H1 (cell line): ENCODE measurements at regions not wholly inside any gene's neighbourhood (a gene's known extent, or its start where the extent isn't known, plus 50 kb on each side); places are given as distances from the start of the nearest gene placed in this dataset.

Source experiments
- CTCF ChIA-PET: fragments of 300-600 bp; sonication (Branson Sonifier 250); formaldehyde crosslinking; loops from one replicate; lab custom pipeline; 2021; ENCODE audit not compliant: partially characterized antibody; lab: Charles Lee
- POLR2A ChIA-PET: fragments of 300-600 bp; sonication (Branson Sonifier 250); formaldehyde crosslinking; loops from one replicate; lab custom pipeline; 2021; ENCODE audit warnings: inconsistent platforms; ENCODE audit not compliant: partially characterized antibody; lab: Charles Lee
- DNase-seq, 2 experiments: peaks; one replicate each; pipeline versions ENCODE4 v3.0.0 to v3.0.0-alpha.2; 2010 to 2022; ENCODE audit warnings: low spot score in 2 of 2, low read depth in 1 of 2, mixed read lengths in 1 of 2
- FAIRE-seq: peaks from 2 replicates; lab custom pipeline; 2011; peaks lifted over from hg19 to GRCh38; lab: Jason Lieb, UNC
- H2AFZ ChIP-seq: 2 replicates; pipeline ENCODE4 v1.8.1; 2012; ENCODE audit warnings: low read length, inconsistent platforms
- H2AK5ac ChIP-seq: 2 replicates; pipeline ENCODE4 v1.6.1; 2013; ENCODE audit warnings: low read depth, low read length
- H2BK120ac ChIP-seq: replicated peaks from 2 replicates; pipeline ENCODE3; 2013; ENCODE audit warnings: low read depth, low read length, inconsistent platforms
- H2BK12ac ChIP-seq: 2 replicates; pipeline ENCODE4 v1.6.1; 2013; ENCODE audit warnings: low read depth, low read length
- H2BK15ac ChIP-seq: 2 replicates; pipeline ENCODE4 v1.6.1; 2013; ENCODE audit warnings: low read length
- H2BK20ac ChIP-seq: 2 replicates; pipeline ENCODE4 v1.6.1; 2013; ENCODE audit warnings: low read length
- H2BK5ac ChIP-seq: 2 replicates; pipeline ENCODE4 v1.6.1; 2013; ENCODE audit warnings: low read depth, low read length
- H3K14ac ChIP-seq: 2 replicates; pipeline ENCODE4 v1.6.1; 2013; ENCODE audit warnings: inconsistent platforms; ENCODE audit not compliant: insufficient read length
- H3K18ac ChIP-seq: 2 replicates; pipeline ENCODE4 v1.6.1; 2013; ENCODE audit warnings: low read length; ENCODE audit errors: extremely low read depth
- H3K23ac ChIP-seq: 2 replicates; pipeline ENCODE4 v1.6.1; 2013; ENCODE audit warnings: inconsistent platforms; ENCODE audit not compliant: insufficient read length
- H3K23me2 ChIP-seq: 2 replicates; pipeline ENCODE4 v1.6.1; 2013; ENCODE audit warnings: low read depth, low read length
- H3K27ac ChIP-seq: 2 replicates; pipeline ENCODE4 v1.6.1; 2011; ENCODE audit warnings: low read depth, low read length, inconsistent platforms
- H3K27me3 ChIP-seq, 4 experiments: replicated peaks in 1 of 4; 1 replicate in 1 of 4; 2 replicates in 3 of 4; pipeline versions ENCODE4 v1.6.1 to v1.8.1; 2011 to 2013; ENCODE audit warnings: low read length in 3 of 4, mild to moderate bottlenecking in 3 of 4, inconsistent platforms in 2 of 4, mixed read lengths in 2 of 4, moderate library complexity in 1 of 4; ENCODE audit not compliant: control insufficient read depth in 3 of 4, insufficient read depth in 3 of 4; ENCODE audit errors: extremely low read depth in 1 of 4
- H3K36me3 ChIP-seq, 4 experiments: 2 replicates each; pipeline versions ENCODE4 v1.6.1 to v1.8.1; 2011 to 2013; ENCODE audit warnings: mild to moderate bottlenecking in 4 of 4, low read length in 3 of 4, moderate library complexity in 2 of 4, control low read depth in 1 of 4, inconsistent platforms in 1 of 4; ENCODE audit not compliant: insufficient read depth in 4 of 4, control insufficient read depth in 2 of 4
- H3K4ac ChIP-seq: replicated peaks from 2 replicates; pipeline ENCODE3; 2013; ENCODE audit warnings: low read length, low read depth, mixed read lengths, inconsistent platforms; ENCODE audit not compliant: insufficient read length
- H3K4me1 ChIP-seq, 4 experiments: replicated peaks in 1 of 4; 1 replicate in 1 of 4; 2 replicates in 3 of 4; pipeline versions ENCODE4 v1.6.1 to v1.8.1; 2011 to 2013; ENCODE audit warnings: low read length in 3 of 4, inconsistent platforms in 2 of 4, mixed read lengths in 1 of 4; ENCODE audit not compliant: insufficient read depth in 4 of 4, control insufficient read depth in 3 of 4
- H3K4me2 ChIP-seq, 2 experiments: 2 replicates each; pipeline versions ENCODE4 v1.6.1 to v1.8.1; 2011 to 2013; ENCODE audit warnings: low read depth in 2 of 2, low read length in 2 of 2, control low read depth in 1 of 2, inconsistent platforms in 1 of 2, mild to moderate bottlenecking in 1 of 2; ENCODE audit not compliant: insufficient read depth in 1 of 2
- H3K4me3 ChIP-seq, 4 experiments: fragments of 200-600, 300-600 bp in 1 of 4; sonication (generic), shearing (Covaris generic), sonication (Bioruptor Twin) in 1 of 4; 2 replicates each; pipeline versions ENCODE4 v1.5.1 to v1.8.1; 2011 to 2016; ENCODE audit warnings: low read length in 4 of 4, low read depth in 3 of 4, control low read depth in 2 of 4, inconsistent platforms in 2 of 4, mild to moderate bottlenecking in 2 of 4, mixed read lengths in 1 of 4, moderate library complexity in 1 of 4; ENCODE audit not compliant: insufficient read depth in 2 of 4; ENCODE audit errors: extremely low read depth in 1 of 4
- H3K56ac ChIP-seq: replicated peaks from 2 replicates; pipeline ENCODE3; 2013; ENCODE audit warnings: low read depth, mild to moderate bottlenecking, mixed read lengths, low read length, inconsistent platforms; ENCODE audit not compliant: insufficient read length
- H3K79me1 ChIP-seq: 2 replicates; pipeline ENCODE4 v1.6.1; 2013; ENCODE audit warnings: low read depth, low read length, control low read depth
- H3K79me2 ChIP-seq, 2 experiments: 2 replicates each; pipeline versions ENCODE4 v1.6.1 to v1.8.1; 2012 to 2013; ENCODE audit warnings: low read length in 2 of 2, mild to moderate bottlenecking in 2 of 2, inconsistent platforms in 1 of 2; ENCODE audit not compliant: insufficient read depth in 2 of 2, control insufficient read depth in 1 of 2
- H3K9ac ChIP-seq, 4 experiments: replicated peaks in 1 of 4; 1 replicate in 1 of 4; 2 replicates in 3 of 4; pipeline versions ENCODE4 v1.6.1 to v1.8.1; 2011 to 2013; ENCODE audit warnings: low read depth in 3 of 4, low read length in 3 of 4, control low read depth in 2 of 4, mild to moderate bottlenecking in 2 of 4, moderate library complexity in 2 of 4, inconsistent platforms in 1 of 4; ENCODE audit errors: extremely low read depth in 1 of 4
- H3K9me3 ChIP-seq, 2 experiments: 2 replicates each; pipeline versions ENCODE4 v1.6.1 to v1.8.1; 2012 to 2013; ENCODE audit warnings: mild to moderate bottlenecking in 2 of 2, moderate library complexity in 2 of 2, control low read depth in 1 of 2, inconsistent platforms in 1 of 2, low read depth in 1 of 2, low read length in 1 of 2, mixed read lengths in 1 of 2; ENCODE audit not compliant: insufficient read depth in 2 of 2
- H4K20me1 ChIP-seq, 2 experiments: replicated peaks in 1 of 2; 2 replicates each; pipeline versions ENCODE3 to v1.8.1; 2011 to 2013; ENCODE audit warnings: inconsistent platforms in 2 of 2, low read length in 2 of 2, mild to moderate bottlenecking in 1 of 2; ENCODE audit not compliant: insufficient read depth in 2 of 2, control insufficient read depth in 1 of 2
- H4K5ac ChIP-seq: 2 replicates; pipeline ENCODE4 v1.6.1; 2013; ENCODE audit warnings: low read length, low read depth, mixed read lengths, inconsistent platforms; ENCODE audit not compliant: insufficient read length
- H4K8ac ChIP-seq: 2 replicates; pipeline ENCODE4 v1.8.0; 2013; ENCODE audit warnings: mild to moderate bottlenecking, moderate library complexity, low read length, inconsistent platforms; ENCODE audit not compliant: insufficient read depth; ENCODE audit errors: extremely low read depth
- H4K91ac ChIP-seq: replicated peaks from 2 replicates; pipeline ENCODE3; 2013; ENCODE audit warnings: low read length, mixed read lengths, inconsistent platforms; ENCODE audit not compliant: insufficient read length
- CBX5 ChIP-seq: fragments of 300-800, 300-1000 bp; sonication (generic); IDR thresholded peaks from 2 replicates; pipeline ENCODE4 v1.7.1; 2016; ENCODE audit warnings: antibody characterized with exemption, low read length, low read depth
- E2F6 ChIP-seq: IDR thresholded peaks from 2 replicates; pipeline ENCODE4 v1.6.1; 2012; ENCODE audit warnings: inconsistent platforms
- JUND ChIP-seq: IDR thresholded peaks from 2 replicates; pipeline ENCODE4 v1.6.1; 2011; ENCODE audit warnings: mild to moderate bottlenecking, improper control_type of control experiment, low read length
- POU5F1 ChIP-seq: IDR thresholded peaks from 2 replicates; pipeline ENCODE4 v1.6.1; 2011; ENCODE audit warnings: low read depth, mild to moderate bottlenecking, low read length, moderate library complexity
- SIX5 ChIP-seq: IDR thresholded peaks from 2 replicates; pipeline ENCODE4 v1.6.1; 2011; ENCODE audit warnings: mild to moderate bottlenecking, low read depth, low read length
- SP2 ChIP-seq: IDR thresholded peaks from 2 replicates; pipeline ENCODE4 v1.6.1; 2012; ENCODE audit warnings: mild to moderate bottlenecking, low read length, inconsistent platforms
- TCF12 ChIP-seq: IDR thresholded peaks from 2 replicates; pipeline ENCODE4 v1.6.1; 2011; ENCODE audit warnings: low read depth, mild to moderate bottlenecking, low read length
- ZNF274 ChIP-seq: IDR thresholded peaks from 2 replicates; pipeline ENCODE4 v1.7.0; 2012; ENCODE audit warnings: low read length, borderline replicate concordance; ENCODE audit errors: extremely low read depth
- WGBS, 2 experiments: shearing (Covaris generic) in 1 of 2; methylation state at CpG; one replicate each; pipeline versions ENCODE4 v1.1.6 to v1.1.7; 2013 to 2015; ENCODE audit warnings: low lambda C conversion rate in 2 of 2, mixed read lengths in 2 of 2, inconsistent platforms in 1 of 2, low coverage in 1 of 2, missing lambda C conversion rate in 1 of 2; ENCODE audit not compliant: insufficient replicate concordance in 2 of 2, insufficient coverage in 1 of 2, insufficient read length in 1 of 2; ENCODE audit errors: extremely low coverage in 1 of 2, missing lambda C conversion rate in 1 of 2; 5-methylcytosine and 5-hydroxymethylcytosine counted together

- no peak for TF ChIP-seq JUND
- TF ChIP-seq SP2 = no peak
- TF ChIP-seq ZNF274 = no peak
- TF ChIP-seq CBX5 = no peak
- no peak for TF ChIP-seq TCF12
- no peak for TF ChIP-seq E2F6
- TF ChIP-seq SIX5 = no peak
- TF ChIP-seq POU5F1 = no peak
- Histone ChIP-seq H3K14ac (no peak overlapping the region), H4K5ac (no peak overlapping the region), H3K4me2 (no peak overlapping the region), H2BK120ac (no peak overlapping the region), H3K4me1 (no peaks in the 10 kb centered on the region), H4K91ac (no peak overlapping the region), H3K9me3 (no peaks in the 10 kb centered on the region), H3K27me3 (no peaks in the 10 kb centered on the region), H2BK5ac (no peak overlapping the region), H2BK15ac (no peak overlapping the region), H3K9ac (no peak overlapping the region), H2BK20ac (no peak overlapping the region), H3K4me3 (no peak overlapping the region), H3K79me2 (no peaks in the 10 kb centered on the region), H2AFZ (no peak overlapping the region), H3K27ac (no peak overlapping the region), H3K56ac (no peak overlapping the region), H4K8ac (no peak overlapping the region), H3K18ac (no peak overlapping the region), H3K36me3 (no peaks in the 10 kb centered on the region; a peak in 1 of 8 replicates), H3K23ac (no peak overlapping the region), H3K4ac (no peak overlapping the region), H3K23me2 (no peaks in the 10 kb centered on the region), H2BK12ac (no peak overlapping the region), H3K79me1 (no peaks in the 10 kb centered on the region), H2AK5ac (no peak overlapping the region), H4K20me1 (no peaks in the 10 kb centered on the region)
- FAIRE-seq (no peak), DNase-seq (no peak)
- ChIA-PET CTCF (interaction anchor here (0.8 to 1.4 kb wide), 3 partner anchors 30 to 1500 kb away, joined by 3 to 7 read pairs (median 3); no protein-coding TSS in a partner anchor), POLR2A (no interaction called here)
- 92% methylated on average over 1 of the region's 1 CpG; no CpG with 5 or more reads in 1 of the 2 experiments for WGBS, 2 experiments
Measured at GRCh38 chr1:58197811-58198210, 348.7 kb downstream of the OMA1 start.
